ENCODE measurements at regions not wholly inside any gene's neighbourhood (a gene's known extent, or its start where the extent isn't known, plus 50 kb on each side); places are given as distances from the start of the nearest gene placed in this dataset.

DNA sequence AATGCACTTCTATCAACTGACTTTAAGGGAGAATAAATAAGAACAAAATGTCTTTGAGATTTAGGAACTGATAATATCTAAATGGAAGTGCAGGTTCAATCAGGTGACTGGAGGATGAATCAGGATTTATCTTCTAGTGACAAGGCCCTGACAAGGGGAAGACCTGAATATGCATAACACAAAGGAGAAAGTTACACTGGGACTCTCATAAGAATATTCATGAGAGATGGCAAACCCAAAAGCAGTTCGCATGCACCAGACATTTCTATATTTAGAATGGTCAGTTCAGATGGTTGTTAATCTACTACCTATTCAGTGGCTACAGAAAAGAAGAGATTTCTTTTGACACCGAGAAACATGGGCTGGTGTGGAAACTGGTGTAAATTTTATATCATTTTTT is 1771.3 kb upstream of the LRRTM1 start (continued):
- TF ChIP-seq, protein P1, sequence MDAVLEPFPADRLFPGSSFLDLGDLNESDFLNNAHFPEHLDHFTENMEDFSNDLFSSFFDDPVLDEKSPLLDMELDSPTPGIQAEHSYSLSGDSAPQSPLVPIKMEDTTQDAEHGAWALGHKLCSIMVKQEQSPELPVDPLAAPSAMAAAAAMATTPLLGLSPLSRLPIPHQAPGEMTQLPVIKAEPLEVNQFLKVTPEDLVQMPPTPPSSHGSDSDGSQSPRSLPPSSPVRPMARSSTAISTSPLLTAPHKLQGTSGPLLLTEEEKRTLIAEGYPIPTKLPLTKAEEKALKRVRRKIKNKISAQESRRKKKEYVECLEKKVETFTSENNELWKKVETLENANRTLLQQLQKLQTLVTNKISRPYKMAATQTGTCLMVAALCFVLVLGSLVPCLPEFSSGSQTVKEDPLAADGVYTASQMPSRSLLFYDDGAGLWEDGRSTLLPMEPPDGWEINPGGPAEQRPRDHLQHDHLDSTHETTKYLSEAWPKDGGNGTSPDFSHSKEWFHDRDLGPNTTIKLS (IDR thresholded peaks at IDR 0.05; ENCODE audit: borderline replicate concordance, low read depth) = no peak
- TF ChIP-seq CBX2 (IDR thresholded peaks at IDR 0.05; ENCODE audit: insufficient read depth, low read length, poor library complexity, severe bottlenecking) (no peak), ZBTB12 (CRISPR knock-in tag; IDR thresholded peaks at IDR 0.05) (no peak), ZNF77 (CRISPR knock-in tag; IDR thresholded peaks at IDR 0.05) (no peak)
- TF ChIP-seq, protein P2, sequence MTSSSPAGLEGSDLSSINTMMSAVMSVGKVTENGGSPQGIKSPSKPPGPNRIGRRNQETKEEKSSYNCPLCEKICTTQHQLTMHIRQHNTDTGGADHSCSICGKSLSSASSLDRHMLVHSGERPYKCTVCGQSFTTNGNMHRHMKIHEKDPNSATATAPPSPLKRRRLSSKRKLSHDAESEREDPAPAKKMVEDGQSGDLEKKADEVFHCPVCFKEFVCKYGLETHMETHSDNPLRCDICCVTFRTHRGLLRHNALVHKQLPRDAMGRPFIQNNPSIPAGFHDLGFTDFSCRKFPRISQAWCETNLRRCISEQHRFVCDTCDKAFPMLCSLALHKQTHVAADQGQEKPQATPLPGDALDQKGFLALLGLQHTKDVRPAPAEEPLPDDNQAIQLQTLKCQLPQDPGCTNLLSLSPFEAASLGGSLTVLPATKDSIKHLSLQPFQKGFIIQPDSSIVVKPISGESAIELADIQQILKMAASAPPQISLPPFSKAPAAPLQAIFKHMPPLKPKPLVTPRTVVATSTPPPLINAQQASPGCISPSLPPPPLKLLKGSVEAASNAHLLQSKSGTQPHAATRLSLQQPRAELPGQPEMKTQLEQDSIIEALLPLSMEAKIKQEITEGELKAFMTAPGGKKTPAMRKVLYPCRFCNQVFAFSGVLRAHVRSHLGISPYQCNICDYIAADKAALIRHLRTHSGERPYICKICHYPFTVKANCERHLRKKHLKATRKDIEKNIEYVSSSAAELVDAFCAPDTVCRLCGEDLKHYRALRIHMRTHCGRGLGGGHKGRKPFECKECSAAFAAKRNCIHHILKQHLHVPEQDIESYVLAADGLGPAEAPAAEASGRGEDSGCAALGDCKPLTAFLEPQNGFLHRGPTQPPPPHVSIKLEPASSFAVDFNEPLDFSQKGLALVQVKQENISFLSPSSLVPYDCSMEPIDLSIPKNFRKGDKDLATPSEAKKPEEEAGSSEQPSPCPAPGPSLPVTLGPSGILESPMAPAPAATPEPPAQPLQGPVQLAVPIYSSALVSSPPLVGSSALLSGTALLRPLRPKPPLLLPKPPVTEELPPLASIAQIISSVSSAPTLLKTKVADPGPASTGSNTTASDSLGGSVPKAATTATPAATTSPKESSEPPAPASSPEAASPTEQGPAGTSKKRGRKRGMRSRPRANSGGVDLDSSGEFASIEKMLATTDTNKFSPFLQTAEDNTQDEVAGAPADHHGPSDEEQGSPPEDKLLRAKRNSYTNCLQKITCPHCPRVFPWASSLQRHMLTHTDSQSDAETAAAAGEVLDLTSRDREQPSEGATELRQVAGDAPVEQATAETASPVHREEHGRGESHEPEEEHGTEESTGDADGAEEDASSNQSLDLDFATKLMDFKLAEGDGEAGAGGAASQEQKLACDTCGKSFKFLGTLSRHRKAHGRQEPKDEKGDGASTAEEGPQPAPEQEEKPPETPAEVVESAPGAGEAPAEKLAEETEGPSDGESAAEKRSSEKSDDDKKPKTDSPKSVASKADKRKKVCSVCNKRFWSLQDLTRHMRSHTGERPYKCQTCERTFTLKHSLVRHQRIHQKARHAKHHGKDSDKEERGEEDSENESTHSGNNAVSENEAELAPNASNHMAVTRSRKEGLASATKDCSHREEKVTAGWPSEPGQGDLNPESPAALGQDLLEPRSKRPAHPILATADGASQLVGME (CRISPR knock-in tag; IDR thresholded peaks at IDR 0.05) = no peak
